Thymus (tissue), 11 donors: ENCODE measurements at regions not wholly inside any gene's neighbourhood (a gene's known extent, or its start where the extent isn't known, plus 50 kb on each side); places are given as distances from the start of the nearest gene placed in this dataset.
"Not testable (repeated sequence)": the region's sequence is repeated elsewhere in the genome, so short reads cannot be mapped to it uniquely, and the experiment has no call there.

ENCODE experiments used
- DNase-seq, 9 donors: peaks; one replicate each; pipeline ENCODE4 v3.0.0-alpha.2; 2013; ENCODE audit warnings: low spot score in 9 of 9, low read depth in 6 of 9, missing footprints in 1 of 9
- H3K27ac ChIP-seq, 2 donors: one replicate each; pipeline ENCODE4 v1.5.1; 2013; ENCODE audit warnings: control low read depth in 1 of 2, low read depth in 1 of 2, low read length in 1 of 2, mild to moderate bottlenecking in 1 of 2, moderate library complexity in 1 of 2
- H3K27me3 ChIP-seq, 2 donors: one replicate each; pipeline ENCODE4 v1.5.1; 2013; ENCODE audit warnings: low read length in 1 of 2; ENCODE audit not compliant: control insufficient read depth in 2 of 2, insufficient read depth in 1 of 2
- H3K36me3 ChIP-seq, 2 donors: one replicate each; pipeline ENCODE4 v1.5.1; 2013; ENCODE audit warnings: low read length in 1 of 2, mild to moderate bottlenecking in 1 of 2, moderate library complexity in 1 of 2; ENCODE audit not compliant: control insufficient read depth in 2 of 2, insufficient read depth in 2 of 2
- H3K4me1 ChIP-seq, 2 donors: one replicate each; pipeline ENCODE4 v1.5.1; 2013; ENCODE audit warnings: low read length in 2 of 2; ENCODE audit not compliant: control insufficient read depth in 2 of 2, insufficient read depth in 2 of 2
- H3K4me3 ChIP-seq, 2 donors: one replicate each; pipeline ENCODE4 v1.5.1; 2013; ENCODE audit warnings: low read length in 2 of 2, control low read depth in 1 of 2, mild to moderate bottlenecking in 1 of 2
- H3K9me3 ChIP-seq, 2 donors: one replicate each; pipeline ENCODE4 v1.5.1; 2013; ENCODE audit warnings: low read length in 1 of 2, mild to moderate bottlenecking in 1 of 2; ENCODE audit not compliant: control insufficient read depth in 2 of 2, insufficient read depth in 1 of 2
- WGBS: extraction: QIAGEN DNeasy Blood & Tissue Kit; methylation state at CpG from one replicate; pipeline ENCODE4 v1.1.7; 2013; 5-methylcytosine and 5-hydroxymethylcytosine counted together
- donor health status: healthy.

GRCh38 chr1:213796525-213796924 is 191.2 kb upstream of the PROX1 start:
- Histone ChIP-seq H3K4me1 (no peaks in the 10 kb centered on the region), H3K4me3 (no peak overlapping the region), H3K27ac (no peak overlapping the region), H3K36me3 (no peaks in the 10 kb centered on the region), H3K27me3 (no peaks in the 10 kb centered on the region), H3K9me3 (no peaks in the 10 kb centered on the region)
- 71% methylated on average over 8 of the region's 8 CpGs for WGBS
- no peak for DNase-seq

GRCh38 chr1:213808288-213808687 is 179.5 kb upstream of the PROX1 start:
- not testable (repeated sequence) for H3K36me3 ChIP-seq, H3K4me3 ChIP-seq, H3K4me1 ChIP-seq, H3K27ac ChIP-seq, H3K27me3 ChIP-seq, H3K9me3 ChIP-seq, DNase-seq
- WGBS: 98% methylated on average over 7 of the region's 7 CpGs

GRCh38 chr1:213817156-213817555 is 170.6 kb upstream of the PROX1 start:
- Histone ChIP-seq H3K27ac (no peak overlapping the region), H3K27me3 (no peaks in the 10 kb centered on the region), H3K4me1 (no peaks in the 10 kb centered on the region), H3K4me3 (no peak overlapping the region), H3K9me3 (no peaks in the 10 kb centered on the region), H3K36me3 (no peaks in the 10 kb centered on the region)
- DNase-seq: no peak
- 97% methylated on average over 6 of the region's 6 CpGs for WGBS

DNA sequence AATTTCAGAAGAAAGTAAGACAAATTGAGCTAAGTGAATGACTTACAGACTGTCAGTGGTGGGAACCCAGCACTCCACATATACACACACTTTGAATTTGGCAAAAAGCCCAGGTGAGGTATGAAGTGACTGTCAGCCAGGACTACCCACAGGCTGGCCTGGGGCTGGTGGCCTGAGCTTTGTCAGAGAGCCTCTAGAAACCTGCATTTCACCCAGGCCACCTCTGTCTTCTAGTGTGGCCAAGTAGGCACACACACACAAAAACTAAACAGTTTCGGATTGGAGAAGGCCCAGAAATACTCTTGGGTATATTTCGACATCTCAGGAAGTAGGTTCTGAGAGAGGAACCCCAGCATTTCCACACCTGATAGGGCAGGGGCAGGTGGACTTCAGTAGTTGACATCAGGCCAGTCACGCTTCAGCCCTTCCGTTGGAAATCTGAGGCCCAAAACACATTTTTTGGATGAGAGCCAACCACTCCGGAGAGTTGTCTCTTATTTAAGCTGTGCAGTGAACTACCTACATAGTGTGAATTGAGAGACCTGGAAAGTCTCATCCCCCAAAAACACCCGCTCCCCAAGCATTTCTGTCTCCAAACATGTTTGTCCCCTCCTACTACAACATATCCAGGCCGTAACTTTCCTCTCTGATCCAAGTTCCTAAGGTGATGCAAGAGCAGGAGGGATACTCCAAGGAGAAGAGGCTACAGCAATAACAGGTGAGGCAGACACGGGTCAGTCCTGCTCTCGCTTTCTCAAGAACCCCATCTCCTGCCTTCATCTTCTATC is 167.2 kb upstream of the PROX1 start:
- no peak for DNase-seq
- no peak overlapping the region for H3K27ac ChIP-seq
- WGBS: 87% methylated on average over 9 of the region's 9 CpGs
- no peak overlapping the region for H3K4me3 ChIP-seq
- no peaks in the 10 kb centered on the region for H3K36me3 ChIP-seq
- H3K27me3 ChIP-seq: no peaks in the 10 kb centered on the region
- no peaks in the 10 kb centered on the region for H3K4me1 ChIP-seq
- no peaks in the 10 kb centered on the region for H3K9me3 ChIP-seq

DNA sequence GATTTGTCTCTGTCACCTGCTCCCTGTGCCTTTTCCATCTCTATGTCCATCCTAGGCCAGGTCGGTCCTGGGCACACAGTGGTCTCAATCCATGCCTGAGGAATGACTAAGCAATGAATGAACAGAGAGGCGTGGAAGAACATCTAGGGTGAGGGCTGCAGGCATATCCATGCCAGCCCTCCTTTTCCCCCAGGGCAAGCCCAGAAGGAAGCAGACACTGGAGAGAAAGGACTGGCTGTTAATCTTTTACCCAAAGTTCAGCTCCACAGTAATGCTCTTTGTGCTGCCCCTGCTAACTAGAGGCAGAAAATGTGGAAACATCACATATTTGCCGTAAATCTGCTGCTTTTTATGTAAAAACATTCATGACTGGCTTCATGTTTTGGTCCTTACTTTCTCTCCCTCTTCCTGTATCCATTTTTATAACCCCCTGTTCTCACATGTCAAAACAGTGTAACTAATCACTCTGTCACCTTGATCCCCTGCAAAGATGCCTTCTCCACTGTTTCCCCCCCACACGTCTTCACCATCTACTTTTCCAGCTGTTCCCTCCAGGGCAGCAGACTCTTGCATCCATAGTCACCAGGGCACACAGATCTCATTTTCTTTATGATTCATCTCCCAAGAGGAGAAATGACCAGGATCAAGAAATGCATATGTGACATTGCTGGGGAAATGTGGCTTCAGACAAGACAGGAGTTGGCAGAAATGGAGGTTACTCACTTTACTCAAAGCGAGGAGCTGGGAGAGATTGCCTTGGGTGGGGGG is 166.4 kb upstream of the PROX1 start:
- DNase-seq: no peak
- H3K27me3 ChIP-seq: no peaks in the 10 kb centered on the region
- WGBS: 90% methylated on average over 5 of the region's 5 CpGs

DNA sequence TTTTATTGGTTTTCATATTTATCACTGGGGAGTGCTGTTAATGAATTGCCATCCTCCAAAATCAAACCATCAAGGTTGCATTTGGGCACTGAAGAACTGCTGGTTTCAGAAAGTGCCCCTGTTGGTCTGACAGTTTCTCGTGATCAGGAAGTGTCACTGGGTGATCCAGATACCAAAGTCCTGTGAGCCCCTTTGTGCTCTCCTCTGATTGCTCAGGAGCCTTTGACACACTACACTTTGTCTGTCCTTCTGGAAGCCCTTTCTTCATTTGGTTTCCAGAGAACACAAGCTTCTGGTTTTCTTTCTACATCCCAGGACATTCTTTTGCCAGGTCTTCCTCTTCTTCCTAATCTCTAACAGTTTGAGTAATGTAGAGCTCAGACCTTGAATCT is 165.8 kb upstream of the PROX1 start:
- Histone ChIP-seq H3K4me1 (no peaks in the 10 kb centered on the region), H3K27ac (no peak overlapping the region), H3K4me3 (no peak overlapping the region), H3K27me3 (no peaks in the 10 kb centered on the region), H3K9me3 (no peaks in the 10 kb centered on the region), H3K36me3 (no peaks in the 10 kb centered on the region)
- no peak for DNase-seq
- WGBS: 0% methylated on average over 1 of the region's 1 CpG

More for the DNA sequence above, 166.4 kb upstream of the PROX1 start:
- Histone ChIP-seq H3K36me3 (no peaks in the 10 kb centered on the region), H3K9me3 (no peaks in the 10 kb centered on the region), H3K4me3 (no peak overlapping the region), H3K27ac (no peak overlapping the region), H3K4me1 (no peaks in the 10 kb centered on the region)

DNA sequence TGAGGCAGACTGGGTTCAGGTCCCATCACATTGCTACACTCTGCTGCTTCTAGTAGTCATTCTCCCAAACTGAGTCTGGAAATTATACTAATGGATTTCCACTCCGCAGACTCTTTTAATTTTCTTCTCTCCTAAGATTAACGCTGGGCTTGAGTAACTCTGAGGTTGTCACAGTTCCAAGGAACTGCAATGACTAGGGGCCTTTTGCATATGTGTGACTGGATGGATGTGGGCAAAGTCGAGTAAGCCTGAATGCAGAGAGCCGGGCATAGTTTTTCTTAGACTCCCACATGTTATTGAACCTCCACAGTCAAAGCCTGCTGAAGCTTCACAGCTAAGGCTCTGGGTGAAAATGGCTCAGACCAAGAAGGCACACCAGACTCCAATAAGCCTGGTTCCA is 160.9 kb upstream of the PROX1 start:
- H3K27me3 ChIP-seq: no peaks in the 10 kb centered on the region
- H3K9me3 ChIP-seq: no peaks in the 10 kb centered on the region
- H3K4me1 ChIP-seq: no peaks in the 10 kb centered on the region
- H3K36me3 ChIP-seq: no peaks in the 10 kb centered on the region
- no peak overlapping the region for H3K4me3 ChIP-seq
- WGBS: 93% methylated on average over 4 of the region's 4 CpGs
- no peak for DNase-seq
- no peak overlapping the region for H3K27ac ChIP-seq

- Histone ChIP-seq H3K4me1 (no peaks in the 10 kb centered on the region), H3K36me3 (no peaks in the 10 kb centered on the region)
Measured at GRCh38 chr1:213828867-213829266, 158.9 kb upstream of the PROX1 start.

DNA sequence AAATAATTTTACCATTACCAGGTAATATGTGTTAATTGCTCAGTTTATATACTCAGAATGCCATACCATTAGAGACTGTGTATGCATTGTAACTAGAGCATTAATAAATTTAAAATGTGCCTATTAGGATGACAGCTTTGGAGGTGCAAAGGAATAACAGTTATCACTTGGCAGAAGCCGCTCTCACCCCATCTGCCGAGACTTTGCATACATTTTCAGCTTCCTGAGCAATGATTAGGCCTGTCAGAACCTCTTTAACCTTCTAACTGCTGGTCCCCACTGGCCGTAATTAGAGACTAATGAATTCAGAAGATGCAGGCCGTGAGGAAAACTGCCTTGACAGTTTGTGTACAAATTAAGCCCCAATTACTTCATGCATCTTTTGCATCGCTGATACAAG is 158.0 kb upstream of the PROX1 start:
- H3K36me3 ChIP-seq: no peaks in the 10 kb centered on the region
- no peak overlapping the region for H3K4me3 ChIP-seq
- H3K4me1 ChIP-seq: no peaks in the 10 kb centered on the region
- no peaks in the 10 kb centered on the region for H3K27me3 ChIP-seq
- H3K27ac ChIP-seq: no peak overlapping the region
- 76% methylated on average over 5 of the region's 5 CpGs for WGBS
- no peaks in the 10 kb centered on the region for H3K9me3 ChIP-seq
- no peak for DNase-seq

More at GRCh38 chr1:213828867-213829266, 158.9 kb upstream of the PROX1 start:
- H3K27ac ChIP-seq: no peak overlapping the region
- H3K9me3 ChIP-seq: no peaks in the 10 kb centered on the region
- WGBS: 64% methylated on average over 4 of the region's 4 CpGs
- H3K4me3 ChIP-seq: no peak overlapping the region
- DNase-seq: no peak
- no peaks in the 10 kb centered on the region for H3K27me3 ChIP-seq
